ENCODE measurements at regions not wholly inside any gene's neighbourhood (a gene's known extent, or its start where the extent isn't known, plus 50 kb on each side); places are given as distances from the start of the nearest gene placed in this dataset.

- Histone ChIP-seq H2AK5ac (ENCODE audit: low read depth, low read length) (no peak overlapping the region), H4K5ac (ENCODE audit: insufficient read length, low read depth, low read length) (no peak overlapping the region), H3K36me3 (ENCODE audit: control insufficient read depth in 2 of 4, insufficient read depth in 4 of 4, low read length in 3 of 4) (no peaks in the 10 kb centered on the region), H3K23me2 (ENCODE audit: low read depth, low read length) (no peaks in the 10 kb centered on the region; the same call in 1 of the 2 replicates), H3K56ac (replicated peaks; ENCODE audit: insufficient read length, low read depth, low read length) (no peak overlapping the region), H2BK15ac (ENCODE audit: low read length) (no peak overlapping the region), H3K4ac (replicated peaks; ENCODE audit: insufficient read length, low read depth, low read length) (no peak overlapping the region), H4K8ac (ENCODE audit: extremely low read depth, insufficient read depth, low read length) (no peak overlapping the region), H3K4me1 (replicated peaks in 1 of 4; ENCODE audit: control insufficient read depth in 3 of 4, insufficient read depth in 4 of 4, low read length in 3 of 4) (peaks cover 0 to 5% (median 2%) of the 10 kb centered on the region in 4 experiments; a peak in 3 of 7 replicates), H3K4me2 (ENCODE audit: insufficient read depth in 1 of 2, low read depth in 2 of 2, low read length in 2 of 2) (0 out of 4 replicates have a peak overlapping the region, but pooled peaks of 1 of the 2 experiments have one; percentile 6), H3K27me3 (replicated peaks in 1 of 4; ENCODE audit: control insufficient read depth in 3 of 4, extremely low read depth in 1 of 4, insufficient read depth in 3 of 4, low read length in 3 of 4) (no peaks in the 10 kb centered on the region), H2BK20ac (ENCODE audit: low read length) (no peak overlapping the region), H3K9me3 (ENCODE audit: insufficient read depth in 2 of 2, low read depth in 1 of 2, low read length in 1 of 2) (no peaks in the 10 kb centered on the region), H3K79me1 (ENCODE audit: low read depth, low read length) (no peaks in the 10 kb centered on the region), H2BK120ac (replicated peaks; ENCODE audit: low read depth, low read length) (no peak overlapping the region), H3K23ac (ENCODE audit: insufficient read length) (no peak overlapping the region), H4K20me1 (replicated peaks in 1 of 2; ENCODE audit: control insufficient read depth in 1 of 2, insufficient read depth in 2 of 2, low read length in 2 of 2) (no peaks in the 10 kb centered on the region), H3K18ac (ENCODE audit: extremely low read depth, low read length) (no peak overlapping the region; the same call in 1 of the 2 replicates), H3K9ac (replicated peaks in 1 of 4; ENCODE audit: extremely low read depth in 1 of 4, low read depth in 3 of 4, low read length in 3 of 4) (no peak overlapping the region), H2BK12ac (ENCODE audit: low read depth, low read length) (no peak overlapping the region), H3K4me3 (ENCODE audit: extremely low read depth in 1 of 4, insufficient read depth in 2 of 4, low read depth in 3 of 4, low read length in 4 of 4) (no peak overlapping the region), H2BK5ac (ENCODE audit: low read depth, low read length) (no peak overlapping the region), H3K14ac (ENCODE audit: insufficient read length) (no peak overlapping the region), H3K79me2 (ENCODE audit: control insufficient read depth in 1 of 2, insufficient read depth in 2 of 2, low read length in 2 of 2) (no peaks in the 10 kb centered on the region), H2AFZ (ENCODE audit: low read length) (no peak overlapping the region), H4K91ac (replicated peaks; ENCODE audit: insufficient read length, low read length) (no peak overlapping the region), H3K27ac (ENCODE audit: low read depth, low read length) (no peak overlapping the region)
- FAIRE-seq (no peak), DNase-seq (ENCODE audit: low read depth in 1 of 2, low spot score in 2 of 2) (no peak)
- ChIA-PET CTCF (ENCODE audit: partially characterized antibody) (interaction anchor here (0.6 to 1.0 kb wide), 2 partner anchors 227 to 346 kb away, joined by 3 read pairs; no protein-coding TSS in a partner anchor), POLR2A (ENCODE audit: partially characterized antibody) (interaction anchor here (0.7 kb wide), 1 partner anchor 72 kb away, joined by 3 read pairs; no protein-coding TSS in a partner anchor)
- TF ChIP-seq CTBP2 (IDR thresholded peaks at IDR 0.05; ENCODE audit: borderline replicate concordance, insufficient read depth, insufficient read length, low read length): no peak
- TF ChIP-seq BRCA1 (IDR thresholded peaks at IDR 0.05; ENCODE audit: low read depth, low read length): no peak
- WGBS, 2 experiments (ENCODE audit: extremely low coverage in 1 of 2, insufficient coverage in 1 of 2, insufficient read length in 1 of 2, insufficient replicate concordance in 2 of 2, low coverage in 1 of 2, low lambda C conversion rate in 2 of 2, missing lambda C conversion rate in 1 of 2): 66% methylated on average over 2 of the region's 2 CpGs; no CpG with 5 or more reads in 1 of the 2 experiments
Observed at GRCh38 chr11:101792814-101793213, 122.0 kb upstream of the CEP126 start.
